Erythroblast (primary cell): ENCODE measurements at regions not wholly inside any gene's neighbourhood (a gene's known extent, or its start where the extent isn't known, plus 50 kb on each side); places are given as distances from the start of the nearest gene placed in this dataset.

ENCODE experiments used
- GATA1 ChIP-seq: IDR thresholded peaks from 2 replicates; pipeline ENCODE4 v1.6.1; 2011; ENCODE audit warnings: low read depth, mild to moderate bottlenecking, control low read depth, low read length, moderate library complexity
- POLR2A ChIP-seq: IDR thresholded peaks from 2 replicates; pipeline ENCODE4 v1.6.1; 2011; ENCODE audit warnings: mild to moderate bottlenecking, low read length

DNA sequence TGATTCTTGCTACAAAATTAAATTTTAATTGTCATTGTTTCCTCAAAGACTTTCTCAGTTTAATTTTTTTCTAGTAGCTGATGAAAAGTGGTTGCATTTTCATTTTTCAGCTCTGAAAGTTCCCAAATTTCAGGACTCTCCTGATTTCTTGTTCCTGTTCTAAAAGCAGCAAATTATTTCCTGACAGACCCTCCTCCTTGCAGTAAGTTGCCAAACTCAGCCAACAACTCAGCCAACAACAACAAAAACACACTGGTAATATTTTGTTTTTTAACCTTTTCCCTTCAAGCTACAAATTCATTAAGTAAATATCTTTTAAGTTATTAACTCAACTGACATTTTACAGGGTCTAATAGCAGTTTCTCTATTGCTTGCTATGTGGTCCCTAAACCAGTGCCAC is 487.8 kb upstream of the NUDT12 start:
- no peak for TF ChIP-seq POLR2A
- TF ChIP-seq GATA1: no peak
